GM12801 (cell line): ENCODE measurements at regions not wholly inside any gene's neighbourhood (a gene's known extent, or its start where the extent isn't known, plus 50 kb on each side); places are given as distances from the start of the nearest gene placed in this dataset.

Experiments
- TF ChIP-seq, protein P1 (sequence below): IDR thresholded peaks from one replicate; pipeline ENCODE4 v1.5.1; 2011; ENCODE audit warnings: control low read depth; ENCODE audit not compliant: insufficient read length; ENCODE audit errors: extremely low read depth

DNA sequence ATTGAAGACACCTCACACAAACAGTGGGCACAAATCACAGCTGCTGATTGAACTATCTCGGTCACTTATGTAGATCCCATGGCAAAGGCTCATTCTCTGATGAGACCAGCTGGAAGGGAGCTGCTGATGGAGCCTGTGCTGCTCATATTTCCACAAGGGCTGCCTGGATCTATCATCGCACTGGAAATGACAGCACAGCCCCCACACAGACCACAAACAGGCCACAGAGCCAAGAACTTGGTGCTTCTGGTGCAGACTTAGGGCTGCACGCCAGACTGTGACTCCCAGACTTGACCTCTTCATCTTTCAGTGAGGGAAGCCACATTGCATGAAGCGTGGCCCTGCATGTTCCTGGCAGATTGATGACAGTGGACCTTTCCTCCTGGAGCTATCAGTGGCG, 197.6 kb downstream of the MINAR1 start:
- TF ChIP-seq, protein P1, sequence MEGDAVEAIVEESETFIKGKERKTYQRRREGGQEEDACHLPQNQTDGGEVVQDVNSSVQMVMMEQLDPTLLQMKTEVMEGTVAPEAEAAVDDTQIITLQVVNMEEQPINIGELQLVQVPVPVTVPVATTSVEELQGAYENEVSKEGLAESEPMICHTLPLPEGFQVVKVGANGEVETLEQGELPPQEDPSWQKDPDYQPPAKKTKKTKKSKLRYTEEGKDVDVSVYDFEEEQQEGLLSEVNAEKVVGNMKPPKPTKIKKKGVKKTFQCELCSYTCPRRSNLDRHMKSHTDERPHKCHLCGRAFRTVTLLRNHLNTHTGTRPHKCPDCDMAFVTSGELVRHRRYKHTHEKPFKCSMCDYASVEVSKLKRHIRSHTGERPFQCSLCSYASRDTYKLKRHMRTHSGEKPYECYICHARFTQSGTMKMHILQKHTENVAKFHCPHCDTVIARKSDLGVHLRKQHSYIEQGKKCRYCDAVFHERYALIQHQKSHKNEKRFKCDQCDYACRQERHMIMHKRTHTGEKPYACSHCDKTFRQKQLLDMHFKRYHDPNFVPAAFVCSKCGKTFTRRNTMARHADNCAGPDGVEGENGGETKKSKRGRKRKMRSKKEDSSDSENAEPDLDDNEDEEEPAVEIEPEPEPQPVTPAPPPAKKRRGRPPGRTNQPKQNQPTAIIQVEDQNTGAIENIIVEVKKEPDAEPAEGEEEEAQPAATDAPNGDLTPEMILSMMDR: no peak

DNA sequence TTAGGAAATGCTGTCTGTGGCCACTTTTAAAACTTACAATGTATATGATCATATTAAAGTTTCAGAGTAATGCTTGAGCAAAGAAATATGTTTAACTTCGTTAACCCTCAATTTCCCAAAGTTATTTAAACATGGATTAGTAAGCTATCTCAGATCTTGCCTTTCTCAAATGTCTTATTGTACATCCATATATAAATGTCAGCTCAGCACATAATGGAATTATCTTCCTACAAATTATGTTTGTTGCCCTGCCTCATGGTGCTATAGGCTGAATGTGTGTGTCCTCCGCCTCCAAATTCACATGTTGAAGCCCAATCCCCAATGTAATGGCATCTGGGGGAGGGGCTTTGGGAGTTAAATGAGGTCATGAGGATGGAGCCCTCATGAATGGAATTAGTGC, 200.3 kb downstream of the MINAR1 start:
- TF ChIP-seq, protein P1: no peak

DNA sequence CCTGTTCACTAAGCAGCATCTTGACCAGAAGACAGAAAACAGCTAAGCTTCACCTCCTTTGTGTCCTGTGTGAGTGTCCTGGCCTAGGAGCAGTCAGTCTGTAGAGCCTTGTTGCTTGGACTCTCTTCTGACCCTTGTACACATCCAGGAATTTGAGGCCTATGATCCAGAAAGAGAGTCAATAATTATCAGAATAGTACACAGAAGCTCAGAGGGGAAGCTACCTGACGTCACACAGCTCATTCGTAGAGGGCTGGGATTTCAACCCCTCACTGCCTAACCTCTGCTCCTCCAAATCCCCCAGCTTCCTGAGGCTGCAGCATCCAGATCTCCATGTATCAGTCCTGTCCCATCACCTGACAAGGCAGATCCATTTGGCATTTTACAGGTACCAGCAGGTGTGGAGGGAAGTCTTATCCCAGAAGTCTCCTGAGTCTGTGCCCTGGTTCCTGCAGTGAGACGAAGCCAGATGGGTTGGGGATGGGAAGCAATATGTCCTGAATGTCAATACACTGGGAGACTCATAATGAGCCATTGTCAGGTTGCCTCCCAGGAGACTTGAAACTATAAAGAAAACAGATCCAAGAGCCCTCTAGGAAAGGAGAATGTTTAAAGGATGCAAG, 203.1 kb downstream of the MINAR1 start:
- TF ChIP-seq, protein P1: no peak

DNA sequence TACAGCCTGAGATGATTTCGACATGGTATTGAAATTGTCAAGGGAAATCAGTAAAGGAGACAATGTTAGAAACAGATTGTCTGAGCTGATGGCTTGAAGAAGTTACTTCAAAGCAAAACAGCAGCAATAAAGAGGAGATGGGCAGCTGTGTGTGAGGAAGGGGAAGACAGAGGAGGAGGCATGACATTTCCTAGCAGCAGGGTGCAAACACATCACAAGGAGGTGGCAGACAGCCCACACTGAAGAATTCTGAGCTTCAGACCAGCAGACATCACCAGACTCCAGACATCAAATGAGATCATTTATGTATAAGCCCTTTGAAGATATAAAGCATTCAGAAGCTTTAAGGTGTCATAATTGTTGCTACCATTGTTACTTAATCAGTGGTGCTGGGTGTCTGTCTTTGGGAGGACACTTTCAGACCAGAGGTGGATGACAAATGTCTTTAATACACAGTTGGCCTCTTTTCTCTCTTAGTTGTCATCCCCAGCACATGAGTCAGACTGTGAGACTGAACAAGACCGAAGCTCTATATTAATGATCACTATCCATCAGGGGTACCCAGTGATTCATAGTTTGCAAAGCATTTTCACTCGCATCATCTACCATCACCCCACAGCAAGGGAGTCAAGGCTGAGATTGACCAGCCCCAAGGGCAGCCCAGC, 203.9 kb downstream of the MINAR1 start:
- TF ChIP-seq, protein P1: no peak

DNA sequence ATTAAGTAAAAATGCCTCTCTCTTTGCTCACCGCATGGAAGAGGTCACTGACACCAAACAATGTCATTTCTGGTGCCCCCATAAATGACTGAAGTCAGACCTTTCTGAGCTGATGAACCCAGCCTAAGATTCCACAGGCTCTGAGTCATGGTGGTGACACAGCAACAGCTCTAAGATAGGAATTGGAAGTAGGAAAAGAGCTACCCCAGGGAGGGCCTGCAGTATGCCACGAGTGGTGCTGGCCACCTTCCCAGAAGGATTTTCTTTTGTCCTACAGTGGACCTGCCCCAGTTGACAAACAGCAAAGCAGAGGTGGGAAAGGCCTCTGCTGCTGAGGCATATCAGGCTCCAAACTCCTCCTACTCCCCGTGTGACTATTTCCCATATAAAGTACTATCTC, 208.1 kb downstream of the MINAR1 start:
- TF ChIP-seq, protein P1: no peak

DNA sequence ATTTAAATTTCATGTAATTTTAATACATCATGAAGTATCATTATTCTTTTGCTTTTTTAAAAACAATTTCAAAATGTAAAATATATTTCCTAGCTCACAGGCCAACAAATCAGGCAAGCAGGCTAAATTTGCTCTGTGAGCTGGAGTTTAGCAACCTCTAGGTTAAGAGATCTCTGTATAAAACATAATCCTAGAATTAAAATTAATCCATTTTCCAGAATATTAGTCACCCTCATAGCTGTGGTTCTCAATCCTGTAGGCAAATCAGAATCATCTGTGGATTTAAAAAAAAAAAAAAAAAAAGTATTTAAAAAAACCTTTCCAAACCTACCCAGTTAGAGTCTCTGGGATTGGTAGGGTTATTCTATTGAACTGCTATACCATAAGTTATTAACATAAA, 209.7 kb downstream of the MINAR1 start:
- TF ChIP-seq, protein P1: no peak

DNA sequence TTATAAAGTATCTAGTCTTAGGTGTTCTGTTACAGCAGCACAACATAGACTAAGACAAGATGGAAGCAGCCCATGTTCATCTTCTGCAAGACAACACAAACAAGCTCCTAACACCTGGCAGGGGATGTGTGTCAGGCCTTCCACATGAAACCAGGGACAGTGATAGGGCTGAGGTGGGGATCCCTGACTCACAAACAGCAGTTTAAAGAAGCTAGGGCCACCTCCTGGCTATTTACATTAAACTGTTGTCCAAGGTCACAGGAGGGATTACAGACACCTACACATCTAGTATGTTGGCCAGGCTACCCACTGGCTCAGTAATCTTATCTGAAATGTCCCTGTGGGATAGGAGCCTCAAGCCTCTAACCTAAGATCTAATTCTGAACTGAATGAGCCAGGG, 211.3 kb downstream of the MINAR1 start:
- TF ChIP-seq, protein P1: no peak
